ENCODE measurements at regions not wholly inside any gene's neighbourhood (a gene's known extent, or its start where the extent isn't known, plus 50 kb on each side); places are given as distances from the start of the nearest gene placed in this dataset.

DNA sequence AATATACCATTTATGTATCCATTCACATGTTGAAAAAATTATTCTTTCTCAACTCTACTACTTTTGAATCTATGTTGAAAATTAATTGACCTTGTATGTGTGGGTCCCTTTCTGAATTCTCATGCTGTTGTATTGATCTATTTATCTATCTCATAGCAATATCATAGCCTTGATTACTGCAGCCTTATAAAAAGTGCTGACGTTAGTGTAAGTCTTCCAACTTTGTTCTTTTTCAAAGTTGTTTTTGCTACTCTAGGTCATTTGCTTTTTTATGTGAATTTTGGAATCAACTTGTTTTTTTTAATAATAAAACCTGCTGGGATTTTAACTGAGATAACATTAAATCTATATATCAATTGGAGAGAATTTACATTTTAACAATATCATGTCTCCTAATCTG lies 52.2 kb upstream of the PAX3 start:
- ATAC-seq (ENCODE audit: low read depth) (no peak), DNase-seq (no peak)
- Mint-ChIP-seq H3K4me1 (no peaks in the 10 kb centered on the region), H3K27ac (no peak overlapping the region), H3K4me3 (no peak overlapping the region), H3K9me3 (peaks cover 6% of the 10 kb centered on the region), H3K27me3 (peaks cover 6% of the 10 kb centered on the region), H3K36me3 (ENCODE audit: low read depth) (no peaks in the 10 kb centered on the region)
- TF ChIP-seq CTCF (IDR thresholded peaks at IDR 0.05): no peak
- CTCF ChIA-PET: no interaction called here
- POLR2A ChIA-PET: no interaction called here
- intact Hi-C loops (cut with micrococcal nuclease): no loop called here

GRCh38 chr2:222352981-222353380 lies 54.2 kb upstream of the PAX3 start:
- DNase-seq (no peak), ATAC-seq (ENCODE audit: low read depth) (no peak)
- no peaks in the 10 kb centered on the region for H3K4me1 Mint-ChIP-seq
- H3K9me3 Mint-ChIP-seq: peaks cover 6% of the 10 kb centered on the region
- ChIA-PET POLR2A (no interaction called here), CTCF (no interaction called here)
- H3K27ac Mint-ChIP-seq: no peak overlapping the region
- peaks cover 3% of the 10 kb centered on the region for H3K27me3 Mint-ChIP-seq
- TF ChIP-seq CTCF (IDR thresholded peaks at IDR 0.05): no peak
- intact Hi-C loops (cut with micrococcal nuclease): no loop called here
- no peak overlapping the region for H3K4me3 Mint-ChIP-seq
- no peaks in the 10 kb centered on the region for H3K36me3 Mint-ChIP-seq (ENCODE audit: low read depth)

DNA sequence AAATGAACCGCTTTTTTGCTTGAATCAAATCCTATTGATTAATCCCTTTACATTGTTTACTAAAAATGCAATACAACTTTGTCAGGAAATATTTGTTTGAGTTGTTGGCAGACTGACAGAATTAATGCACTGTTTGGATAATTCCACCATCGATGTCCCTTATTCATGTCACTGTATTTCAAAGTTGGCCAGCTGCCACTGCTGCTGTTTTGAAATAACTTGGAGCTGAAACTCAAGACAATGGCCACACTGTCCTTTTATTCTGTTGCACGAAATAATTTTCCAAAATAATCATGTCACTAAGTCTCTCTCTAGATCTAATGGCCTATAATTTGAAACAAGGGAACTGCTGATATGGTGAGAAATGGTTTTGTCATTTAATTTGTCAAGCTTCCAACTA lies 55.2 kb upstream of the PAX3 start:
- ATAC-seq (ENCODE audit: low read depth): no peak
- H3K36me3 Mint-ChIP-seq (ENCODE audit: low read depth): no peaks in the 10 kb centered on the region
- H3K27ac Mint-ChIP-seq: no peak overlapping the region
- H3K27me3 Mint-ChIP-seq: no peaks in the 10 kb centered on the region
- intact Hi-C loops (cut with micrococcal nuclease): no loop called here
- DNase-seq: no peak
- CTCF ChIA-PET: no interaction called here
- TF ChIP-seq CTCF (IDR thresholded peaks at IDR 0.05): no peak
- POLR2A ChIA-PET: no interaction called here
- no peaks in the 10 kb centered on the region for H3K4me1 Mint-ChIP-seq
- peaks cover 6% of the 10 kb centered on the region for H3K9me3 Mint-ChIP-seq
- H3K4me3 Mint-ChIP-seq: no peak overlapping the region

GRCh38 chr2:222355860-222356259 lies 57.1 kb upstream of the PAX3 start:
- CTCF ChIA-PET: no interaction called here
- intact Hi-C loops (cut with micrococcal nuclease): no loop called here
- no peak for DNase-seq
- no peak overlapping the region for H3K4me3 Mint-ChIP-seq
- peaks cover 6% of the 10 kb centered on the region for H3K9me3 Mint-ChIP-seq
- H3K27ac Mint-ChIP-seq: no peak overlapping the region
- TF ChIP-seq CTCF (IDR thresholded peaks at IDR 0.05): no peak
- no peaks in the 10 kb centered on the region for H3K4me1 Mint-ChIP-seq
- no peaks in the 10 kb centered on the region for H3K36me3 Mint-ChIP-seq (ENCODE audit: low read depth)
- H3K27me3 Mint-ChIP-seq: no peaks in the 10 kb centered on the region
- POLR2A ChIA-PET: no interaction called here
- ATAC-seq (ENCODE audit: low read depth): no peak

GRCh38 chr2:222357930-222358329 lies 59.1 kb upstream of the PAX3 start:
- ChIA-PET POLR2A (no interaction called here), CTCF (no interaction called here)
- H3K4me3 Mint-ChIP-seq: no peak overlapping the region
- no peak for TF ChIP-seq CTCF (IDR thresholded peaks at IDR 0.05)
- intact Hi-C loops (cut with micrococcal nuclease): no loop called here
- H3K9me3 Mint-ChIP-seq: no peaks in the 10 kb centered on the region
- no peak for ATAC-seq (ENCODE audit: low read depth)
- H3K27ac Mint-ChIP-seq: no peak overlapping the region
- H3K27me3 Mint-ChIP-seq: no peaks in the 10 kb centered on the region
- no peaks in the 10 kb centered on the region for H3K4me1 Mint-ChIP-seq
- H3K36me3 Mint-ChIP-seq (ENCODE audit: low read depth): no peaks in the 10 kb centered on the region
- no peak for DNase-seq

Measured in activated B cell treated with CpG ODN at 0.5 μM for 24 hours (primary cell).